Neural cell (in vitro differentiated cells): ENCODE measurements at regions not wholly inside any gene's neighbourhood (a gene's known extent, or its start where the extent isn't known, plus 50 kb on each side); places are given as distances from the start of the nearest gene placed in this dataset.

ENCODE experiments used
- CTCF ChIP-seq: fragments of 450-650 bp; IDR thresholded peaks from 2 replicates; pipeline ENCODE4 v1.5.1; 2014; ENCODE audit warnings: antibody characterized with exemption, mild to moderate bottlenecking, moderate library complexity; ENCODE audit not compliant: poor library complexity, severe bottlenecking
- EP300 ChIP-seq: fragments of 450-650 bp; conservative IDR thresholded peaks from 2 replicates; pipeline ENCODE4 v1.6.1; 2014; ENCODE audit warnings: antibody characterized with exemption, mild to moderate bottlenecking, moderate library complexity; ENCODE audit not compliant: poor library complexity, severe bottlenecking
- EZH2 ChIP-seq: fragments of 200-600, 300-800 bp; shearing (Covaris generic), sonication (generic); IDR thresholded peaks from 2 replicates; pipeline ENCODE4 v1.6.1; 2014; ENCODE audit warnings: antibody characterized with exemption, low read length, borderline replicate concordance, mild to moderate bottlenecking; ENCODE audit not compliant: insufficient read depth, poor library complexity, severe bottlenecking
- MXI1 ChIP-seq: fragments of 450-650 bp; conservative IDR thresholded peaks from 2 replicates; pipeline ENCODE4 v1.6.1; 2014; ENCODE audit warnings: antibody characterized with exemption, mild to moderate bottlenecking; ENCODE audit not compliant: poor library complexity, severe bottlenecking
- POLR2AphosphoS5 ChIP-seq: IDR thresholded peaks from 2 replicates; pipeline ENCODE4 v1.6.1; 2012
- RAD21 ChIP-seq: fragments of 450-650 bp; conservative IDR thresholded peaks from 2 replicates; pipeline ENCODE4 v1.6.1; 2014; ENCODE audit warnings: antibody characterized with exemption, mild to moderate bottlenecking, moderate library complexity
- REST ChIP-seq: IDR thresholded peaks from 2 replicates; pipeline ENCODE4 v1.6.1; 2012; ENCODE audit warnings: borderline replicate concordance
- SMC3 ChIP-seq: fragments of 450-650 bp; conservative IDR thresholded peaks from 2 replicates; pipeline ENCODE4 v1.6.1; 2014; ENCODE audit warnings: antibody characterized with exemption, mild to moderate bottlenecking, moderate library complexity; ENCODE audit not compliant: poor library complexity
- TAF1 ChIP-seq: IDR thresholded peaks from 2 replicates; pipeline ENCODE4 v1.6.1; 2012; ENCODE audit warnings: low read depth

GRCh38 chr9:84466580-84467285 is 126.2 kb upstream of the SLC28A3 start:
- TF ChIP-seq EZH2 (no peak), CTCF (no peak), TAF1 (no peak), MXI1 (no peak), POLR2AphosphoS5 (no peak), EP300 (no peak), REST (no peak), RAD21 (no peak), SMC3 (no peak)
